GM18868 (cell line): ENCODE measurements at regions not wholly inside any gene's neighbourhood (a gene's known extent, or its start where the extent isn't known, plus 50 kb on each side); places are given as distances from the start of the nearest gene placed in this dataset.
"Not testable (repeated sequence)": the region's sequence is repeated elsewhere in the genome, so short reads cannot be mapped to it uniquely, and the experiment has no call there.

Source experiments
- ATAC-seq: cut with Tn5 transposase; IDR thresholded peaks from one replicate; pipeline ENCODE4 v1.9.1; 2021; ENCODE audit warnings: mild to moderate bottlenecking, moderate library complexity; ENCODE audit not compliant: unreplicated experiment

DNA sequence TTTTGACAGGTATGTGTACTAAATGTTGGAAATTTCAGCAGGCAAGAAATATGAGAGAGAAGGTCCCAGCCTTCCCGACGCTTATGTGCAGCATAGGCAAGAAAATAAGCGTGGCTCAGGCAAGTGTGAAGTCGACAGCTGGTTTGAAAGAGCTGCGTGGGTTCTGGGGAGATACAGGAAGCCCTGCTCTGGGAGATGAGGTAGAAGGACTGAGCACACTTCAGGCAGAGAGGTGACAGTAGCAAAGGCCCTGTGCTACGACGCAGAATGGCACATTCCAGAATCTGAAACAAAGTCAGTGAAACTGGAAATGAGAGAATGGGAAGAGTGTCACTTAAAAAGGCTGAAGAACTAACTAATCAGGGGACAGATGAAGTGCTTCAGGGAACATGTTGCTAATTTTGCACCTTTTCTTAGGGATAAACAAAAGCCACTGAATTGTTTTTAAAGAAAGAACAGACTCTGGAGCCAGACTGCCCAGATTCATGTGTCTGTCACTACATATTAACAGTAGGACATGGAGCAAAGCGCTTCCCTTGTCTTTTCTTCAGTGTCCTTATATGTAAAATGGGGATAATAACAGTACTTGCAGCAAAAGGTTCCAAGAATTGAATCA is 160.1 kb downstream of the SPRY2 start:
- no peak for ATAC-seq

DNA sequence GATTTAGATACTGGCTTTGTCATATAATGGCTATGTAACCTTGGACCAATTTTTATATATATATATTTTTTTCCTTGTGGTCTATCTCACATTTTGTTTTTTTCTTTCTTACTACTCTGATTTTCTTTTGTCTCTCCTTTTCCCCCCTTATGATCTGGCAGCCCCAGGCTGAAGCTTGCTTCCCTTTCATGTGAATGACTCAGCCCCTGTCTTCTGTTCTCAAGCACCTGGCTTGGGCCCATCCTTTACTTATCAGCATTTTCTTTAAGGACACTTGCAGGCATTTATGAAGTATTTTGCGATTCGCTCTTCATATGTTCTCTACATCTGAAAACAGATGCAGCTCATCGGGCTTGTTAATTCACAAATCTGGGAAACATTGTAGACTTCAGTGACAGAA is 163.6 kb downstream of the SPRY2 start:
- ATAC-seq: no peak

DNA sequence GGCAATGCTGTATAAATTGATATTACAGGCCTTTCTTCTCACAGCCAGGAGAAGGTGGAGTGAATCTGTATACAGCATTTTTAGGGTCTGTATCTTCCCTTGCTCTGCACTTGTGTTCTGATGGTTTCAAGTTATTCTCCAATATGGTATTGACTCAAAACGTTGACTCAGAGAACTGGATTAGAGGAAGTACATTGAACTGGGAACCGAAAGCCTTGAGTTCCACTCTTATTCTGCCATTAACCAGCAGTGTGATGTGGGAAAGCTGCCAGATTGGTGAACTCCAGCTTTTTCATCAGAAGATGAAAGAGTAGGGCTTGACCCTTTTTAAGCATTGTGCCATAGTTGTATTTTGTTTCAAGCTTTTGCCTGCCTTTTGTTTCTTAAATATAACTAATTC is 167.7 kb downstream of the SPRY2 start:
- peak; percentile 75 for ATAC-seq

DNA sequence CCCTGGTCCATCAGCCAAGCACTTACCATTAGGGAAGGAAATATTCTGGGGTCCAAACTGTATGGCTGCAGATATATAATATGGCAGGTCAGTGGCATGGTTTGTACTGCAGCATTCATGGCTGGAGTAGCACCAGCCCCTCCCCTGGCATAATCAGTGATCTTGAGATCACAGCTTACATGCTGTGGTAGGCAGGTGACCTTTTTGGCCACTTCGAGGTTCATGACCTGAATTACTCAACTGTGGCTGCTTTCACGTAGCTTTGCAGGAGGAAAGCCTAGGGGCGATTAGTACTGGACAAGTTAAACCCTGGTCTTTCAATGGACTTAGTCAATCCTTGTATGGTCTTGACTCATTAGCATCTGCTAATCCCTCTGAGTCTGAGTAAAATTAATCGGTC is 169.8 kb downstream of the SPRY2 start:
- no peak for ATAC-seq

DNA sequence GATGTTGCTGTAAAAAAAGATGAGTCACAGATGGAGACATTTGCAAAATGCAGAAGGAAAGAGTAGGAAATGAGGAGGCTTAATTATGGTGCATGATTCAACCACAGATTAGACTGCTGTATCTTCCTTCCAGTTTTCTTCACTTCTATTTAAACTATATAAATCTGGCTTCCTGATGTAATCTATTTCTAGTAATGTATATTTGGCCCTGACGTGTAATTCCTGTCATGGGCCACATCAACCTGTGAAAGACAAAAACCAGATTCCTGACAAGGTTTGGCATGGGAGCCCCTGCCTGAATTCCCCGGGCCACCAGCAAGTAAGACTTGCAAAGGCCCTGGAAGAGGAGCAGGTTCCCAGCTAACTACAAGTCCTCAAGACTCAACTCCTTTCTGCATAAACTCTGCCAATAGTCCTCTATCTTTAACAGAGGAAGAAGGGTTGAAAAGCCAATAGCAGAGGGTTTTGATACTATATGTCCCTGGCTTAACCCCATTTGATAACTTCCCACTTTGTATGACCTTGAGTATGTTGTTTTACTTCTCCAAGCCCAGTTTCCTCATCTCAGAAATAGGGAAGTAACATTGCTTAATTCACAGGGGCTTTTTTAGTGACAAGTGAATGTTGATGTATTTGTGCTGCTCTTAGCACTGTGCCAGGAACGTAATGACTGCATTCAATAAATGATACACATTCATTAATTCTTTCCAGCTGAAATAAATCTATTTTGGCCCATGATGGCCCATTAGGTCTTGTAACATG is 172.7 kb downstream of the SPRY2 start:
- ATAC-seq: peak; percentile 30

DNA sequence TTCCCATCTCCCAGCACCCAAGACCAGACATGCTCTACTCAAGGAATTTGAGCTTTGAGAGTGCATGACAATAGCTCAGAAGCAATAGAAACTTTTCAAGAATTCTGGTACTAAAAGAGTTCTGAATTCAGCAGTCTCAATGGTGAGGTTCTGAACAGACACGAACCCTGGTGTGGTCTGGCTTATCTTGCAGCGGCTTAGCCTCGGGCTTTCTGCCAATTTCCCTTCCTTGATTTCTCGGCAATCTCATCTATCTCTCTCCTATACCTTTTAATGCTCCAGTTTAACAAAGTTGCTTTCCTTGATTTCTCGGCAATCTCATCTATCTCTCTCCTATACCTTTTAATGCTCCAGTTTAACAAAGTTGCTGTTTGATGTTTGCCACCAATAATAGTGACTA is 174.6 kb downstream of the SPRY2 start:
- ATAC-seq: no peak

DNA sequence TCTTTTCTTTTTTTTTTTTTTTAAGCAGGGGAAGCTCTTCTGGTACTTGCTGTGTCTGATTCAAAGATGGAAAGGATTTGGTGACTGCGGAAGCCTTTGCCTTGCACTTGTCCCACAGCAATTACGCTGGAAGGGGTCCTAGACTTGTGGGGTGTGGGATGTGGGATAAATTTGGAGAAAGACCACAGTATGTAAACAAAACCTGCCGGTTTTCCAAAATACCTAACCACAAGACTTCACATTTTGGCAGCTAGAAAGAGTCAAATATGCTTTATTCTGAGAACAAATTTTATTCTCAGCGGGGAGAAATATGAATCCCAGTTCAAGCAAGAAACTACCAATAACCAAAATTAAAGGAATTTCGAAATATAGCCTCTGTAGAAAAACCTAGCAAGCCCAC is 176.5 kb downstream of the SPRY2 start:
- ATAC-seq: no peak

DNA sequence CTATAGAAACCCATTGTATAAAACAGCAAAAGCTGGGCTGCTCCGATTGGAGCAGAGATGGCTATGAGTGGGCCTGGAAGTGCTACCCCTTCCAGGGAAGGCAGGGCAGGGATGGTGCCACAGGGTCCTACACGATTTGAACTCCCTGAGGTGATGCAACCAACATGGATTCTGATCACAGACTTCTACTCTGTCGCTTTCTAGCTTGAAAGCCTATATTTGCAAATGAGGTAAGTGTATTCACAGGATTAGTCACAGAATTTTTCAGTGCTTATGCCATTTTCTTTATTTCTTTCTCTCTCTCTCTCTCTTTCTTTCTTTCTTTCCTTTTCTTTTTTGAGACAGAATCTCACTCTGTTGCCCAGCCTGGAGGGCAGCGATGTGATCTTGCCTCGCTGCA is 179.0 kb downstream of the SPRY2 start:
- peak; percentile 40 for ATAC-seq

DNA sequence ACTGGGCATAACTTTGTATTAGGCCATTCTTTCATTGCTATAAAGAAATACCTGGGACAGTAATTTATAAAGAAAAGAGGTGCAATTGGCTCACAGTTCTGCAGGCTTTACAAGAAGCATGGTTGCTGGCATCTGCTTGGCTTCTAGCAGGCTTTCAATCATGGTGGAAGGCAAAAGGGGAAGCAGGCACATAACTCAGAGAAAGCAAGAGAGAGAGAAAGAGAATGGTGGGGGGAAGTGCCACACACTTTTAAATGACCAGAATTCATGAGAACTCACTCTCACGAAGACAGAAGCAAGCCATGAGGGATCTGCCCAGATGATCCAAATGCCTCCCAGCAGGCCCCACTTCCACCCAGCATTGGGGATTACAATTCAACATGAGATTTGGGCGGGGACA is 179.7 kb downstream of the SPRY2 start:
- ATAC-seq: peak; percentile 74

DNA sequence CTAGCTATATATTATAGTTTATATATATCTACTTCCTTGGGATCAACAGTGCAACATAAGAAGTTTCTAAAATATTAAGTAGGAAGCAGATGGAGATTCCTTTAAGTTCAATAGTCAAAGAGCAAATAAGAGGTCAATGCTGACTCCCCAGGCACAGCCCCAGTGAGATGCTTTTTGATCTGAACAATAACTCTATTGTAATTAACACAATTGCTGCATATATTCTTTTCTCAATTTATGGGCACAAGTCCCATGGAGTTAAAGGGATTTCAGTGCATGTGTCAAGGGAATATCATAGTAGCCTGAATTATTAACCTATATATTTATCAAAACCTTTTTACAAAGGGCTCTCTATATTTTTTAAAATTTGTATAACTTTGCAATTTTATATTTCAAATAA is 180.8 kb downstream of the SPRY2 start:
- ATAC-seq: no peak

DNA sequence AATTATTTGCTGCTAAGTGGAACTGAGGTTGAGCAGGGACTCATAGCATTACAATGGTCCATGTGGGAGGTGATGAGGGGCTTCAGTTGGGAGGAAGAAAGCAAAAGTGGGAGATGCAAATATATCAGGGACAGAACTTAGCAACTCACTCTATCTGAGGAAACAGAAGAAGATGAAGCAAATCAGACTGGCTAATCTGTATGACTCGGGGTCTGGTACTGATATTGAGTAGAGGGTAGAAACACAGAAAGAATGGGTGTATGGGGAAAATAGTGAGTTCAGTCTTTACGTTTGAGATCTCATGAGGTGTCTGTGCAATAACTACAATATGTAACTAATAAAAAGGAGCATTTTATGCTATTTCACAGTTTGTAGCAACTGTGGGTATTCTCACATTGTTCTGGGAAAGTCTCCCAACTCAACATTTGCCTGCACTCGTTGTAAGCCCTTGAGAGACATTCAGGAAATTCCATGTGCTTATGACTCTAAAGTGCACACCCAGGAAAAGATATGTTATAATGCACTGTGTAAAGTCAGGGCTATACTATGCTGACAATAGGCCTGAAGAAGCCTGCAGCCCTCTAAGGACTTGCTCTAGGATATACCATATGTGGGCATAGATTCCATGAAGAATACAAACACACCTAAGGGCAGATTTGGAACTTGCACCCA is 183.5 kb downstream of the SPRY2 start:
- no peak for ATAC-seq

DNA sequence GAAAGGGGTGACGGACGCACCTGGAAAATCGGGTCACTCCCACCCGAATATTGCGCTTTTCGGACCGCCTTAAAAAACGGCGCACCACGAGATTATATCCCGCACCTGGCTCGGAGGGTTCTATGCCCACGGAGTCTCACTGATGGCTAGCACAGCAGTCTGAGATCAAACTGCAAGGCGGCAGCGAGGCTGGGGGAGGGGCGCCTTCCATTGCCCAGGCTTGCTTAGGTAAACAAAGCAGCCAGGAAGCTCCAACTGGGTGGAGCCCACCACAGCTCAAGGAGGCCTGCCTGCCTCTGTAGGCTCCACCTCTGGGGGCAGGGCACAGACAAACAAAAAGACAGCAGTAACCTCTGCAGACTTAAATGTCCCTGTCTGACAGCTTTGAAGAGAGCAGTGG is 188.8 kb downstream of the SPRY2 start:
- not testable (repeated sequence) for ATAC-seq

DNA sequence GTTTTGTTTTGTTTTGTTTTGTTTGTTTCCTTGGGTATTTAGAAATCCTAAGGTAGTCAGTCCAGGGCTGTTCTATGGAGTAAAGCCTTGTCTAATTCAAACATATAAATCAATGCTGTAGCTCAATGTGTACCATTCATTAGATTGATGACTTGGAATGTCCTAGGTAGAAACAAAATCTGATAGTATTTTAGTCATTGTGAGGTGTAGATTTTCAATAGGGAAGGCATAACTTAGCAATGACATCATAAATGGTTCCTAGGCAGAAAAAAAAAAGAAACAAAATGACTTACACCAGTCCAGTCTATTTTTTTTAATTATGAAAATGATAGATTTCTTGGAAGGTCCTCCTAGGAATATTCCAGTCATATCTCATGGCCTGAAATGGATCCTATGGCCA is 189.9 kb downstream of the SPRY2 start:
- ATAC-seq: no peak

DNA sequence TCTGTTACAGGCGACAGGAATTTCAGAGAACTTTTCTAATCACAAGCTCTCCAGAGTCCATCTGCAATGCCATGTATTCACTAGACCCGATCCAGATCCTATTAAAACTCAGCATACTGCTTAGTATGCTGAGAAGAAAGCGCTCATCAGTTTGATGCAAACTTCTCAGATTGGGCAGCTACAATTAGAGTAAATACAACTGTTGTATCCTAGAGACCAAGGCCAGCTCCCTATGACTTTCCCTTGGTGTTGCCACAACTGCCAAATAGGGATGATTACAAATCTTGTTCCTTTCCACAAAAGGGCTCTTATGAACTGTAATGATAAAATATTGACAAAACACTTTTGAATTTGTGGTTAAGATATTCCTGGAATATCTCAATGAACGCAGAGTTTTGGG is 191.2 kb downstream of the SPRY2 start:
- ATAC-seq: no peak

DNA sequence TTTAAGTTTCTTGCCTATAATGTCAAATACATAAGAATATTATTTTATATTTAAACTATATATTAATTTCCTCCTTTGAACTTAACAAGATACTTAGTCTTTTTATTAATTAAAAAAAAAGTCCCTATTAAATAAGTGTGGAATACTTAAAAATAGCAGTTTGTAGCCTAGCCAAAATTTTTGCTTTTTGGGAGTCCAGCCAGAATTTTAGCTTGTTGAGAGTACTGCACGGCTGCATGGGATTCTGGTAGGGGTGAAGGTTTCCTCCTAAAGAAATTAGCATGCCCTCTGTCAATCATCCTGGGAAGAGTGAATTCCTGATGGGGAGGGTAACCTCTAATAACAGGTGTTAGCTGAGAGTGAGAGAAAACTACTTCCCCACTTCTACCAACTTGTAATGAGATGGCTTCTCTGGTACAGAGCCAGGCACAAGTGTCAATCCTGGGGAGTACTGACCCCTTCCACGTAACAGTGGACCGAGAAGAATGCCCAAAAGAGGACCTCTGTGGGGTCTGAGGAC is 195.7 kb downstream of the SPRY2 start:
- ATAC-seq: no peak

DNA sequence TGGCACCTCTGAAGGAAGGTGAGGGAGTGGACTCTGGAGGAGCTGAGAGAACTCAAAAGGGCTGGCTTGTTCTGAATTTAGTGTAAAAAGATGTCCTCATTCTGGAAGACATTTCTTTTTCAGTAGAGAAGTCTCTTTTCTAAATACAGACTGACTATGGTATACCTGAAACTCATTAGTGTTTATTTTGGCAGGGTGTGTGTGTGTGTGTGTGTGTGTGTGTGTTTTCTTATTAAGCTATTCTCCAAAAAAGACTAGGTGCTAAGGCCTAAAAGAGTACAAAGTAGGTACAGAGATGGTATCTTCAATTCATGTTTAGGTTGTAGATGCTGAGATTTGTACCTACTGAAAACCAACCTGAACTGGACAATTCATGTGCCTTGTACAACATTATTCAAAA is 196.4 kb downstream of the SPRY2 start:
- no peak for ATAC-seq

DNA sequence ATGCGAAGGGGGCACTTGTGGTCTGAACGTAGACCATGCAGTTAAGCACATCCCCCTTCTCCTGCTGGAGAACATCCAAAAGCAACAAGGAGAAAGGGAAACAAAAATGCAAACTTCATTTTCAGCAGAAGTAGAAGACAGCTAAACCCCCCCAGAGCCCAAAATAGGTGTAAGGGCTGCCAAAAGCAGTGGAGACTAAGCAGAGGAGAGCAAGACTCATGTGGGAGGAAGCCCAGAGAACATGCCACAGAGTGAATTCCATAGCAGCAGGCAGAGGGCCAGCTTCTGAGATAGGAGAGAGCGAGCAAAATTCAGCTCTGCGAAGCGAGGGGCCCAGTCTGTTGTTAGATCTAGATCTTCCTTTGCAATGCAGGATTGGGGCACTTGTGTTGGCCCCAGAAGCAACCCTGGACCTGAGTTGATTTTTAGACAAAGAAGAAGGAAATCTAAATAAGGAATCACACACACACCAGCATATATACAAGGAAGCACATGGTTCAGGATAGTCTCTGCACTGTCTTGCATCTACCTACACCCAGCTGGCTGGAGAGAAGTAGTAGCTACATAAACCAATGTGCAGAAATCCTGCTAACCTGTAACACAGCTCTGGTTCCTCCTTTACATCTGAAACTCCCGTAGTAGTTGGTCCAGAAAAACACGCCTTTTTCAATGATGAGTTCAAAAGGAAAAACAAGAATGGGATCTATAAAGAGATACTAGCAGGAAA is 199.6 kb downstream of the SPRY2 start:
- ATAC-seq: no peak

DNA sequence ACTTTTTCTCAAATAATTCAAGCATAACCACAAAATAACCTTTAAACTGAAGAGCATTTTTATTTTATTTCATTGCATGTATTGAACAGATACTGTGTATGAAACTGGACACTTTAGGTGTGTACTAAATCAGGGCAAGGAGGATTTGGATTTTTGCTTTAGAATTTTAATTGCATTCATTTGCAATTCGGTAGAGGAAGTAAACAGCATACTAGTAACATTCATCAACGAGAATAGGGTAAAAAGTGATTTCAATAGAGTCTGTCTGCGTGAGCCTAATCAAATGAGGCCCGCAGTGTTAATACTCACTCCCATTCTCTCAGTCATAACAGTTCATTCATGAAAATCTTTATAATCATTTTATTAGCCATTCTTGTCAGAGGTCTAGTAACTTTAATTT is 200.2 kb downstream of the SPRY2 start:
- ATAC-seq: no peak

DNA sequence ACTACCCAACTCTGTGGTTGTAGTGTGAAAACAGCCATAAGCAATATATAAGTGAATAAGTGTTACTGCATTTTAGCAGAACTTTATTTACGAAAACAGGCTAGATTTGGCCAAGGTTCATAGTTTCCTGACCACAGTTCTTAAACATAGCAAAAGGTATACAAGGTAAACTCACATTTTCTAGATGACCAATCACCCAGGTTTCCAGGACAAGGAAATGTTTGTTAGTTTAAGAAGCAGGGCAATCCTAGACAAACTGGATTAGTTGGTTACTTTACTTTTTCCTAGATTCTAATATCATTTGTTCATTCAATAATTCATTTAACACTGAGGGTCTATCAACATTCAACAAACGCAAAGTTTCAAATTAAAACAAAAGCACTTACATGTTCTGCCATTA is 201.7 kb downstream of the SPRY2 start:
- no peak for ATAC-seq

DNA sequence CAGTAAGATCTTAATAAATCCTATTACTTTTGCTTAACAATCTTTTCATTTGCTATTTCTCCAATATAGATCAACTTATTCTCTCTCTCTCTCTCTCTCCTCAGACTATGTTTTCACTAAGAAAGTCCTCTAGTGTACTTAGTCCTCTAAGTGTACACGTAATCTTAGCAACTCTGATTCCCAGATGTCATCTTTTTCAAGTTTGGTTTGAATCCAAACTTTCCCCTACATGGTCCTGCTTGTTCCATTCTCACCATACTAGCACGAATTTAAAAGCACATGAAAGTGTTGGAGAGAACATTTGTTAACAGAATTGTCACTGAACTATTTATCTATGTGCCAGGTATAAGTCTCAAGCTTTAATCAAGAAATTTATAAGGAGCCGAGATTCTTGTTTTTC is 202.9 kb downstream of the SPRY2 start:
- no peak for ATAC-seq

DNA sequence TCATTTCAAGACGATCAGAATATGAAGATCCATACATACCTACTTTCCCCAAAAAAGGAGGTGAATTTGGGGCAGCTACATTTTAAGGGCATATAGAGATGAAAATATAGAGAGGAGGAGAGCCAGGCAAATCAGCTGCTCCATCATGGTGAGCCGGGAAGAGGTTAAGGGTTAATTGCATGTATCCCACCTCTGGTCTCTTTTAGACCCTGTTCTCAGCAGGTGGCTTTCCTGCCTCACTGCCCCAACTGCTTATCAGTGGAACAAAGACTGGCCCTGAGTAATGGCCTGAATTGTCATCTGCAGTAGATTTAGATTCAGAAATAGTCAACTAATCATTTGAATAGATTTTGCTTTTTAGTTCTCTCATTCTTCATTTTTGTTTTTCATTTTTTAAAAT is 206.6 kb downstream of the SPRY2 start:
- ATAC-seq: no peak
